ENCODE measurements at regions not wholly inside any gene's neighbourhood (a gene's known extent, or its start where the extent isn't known, plus 50 kb on each side); places are given as distances from the start of the nearest gene placed in this dataset.
"Not testable (repeated sequence)": the region's sequence is repeated elsewhere in the genome, so short reads cannot be mapped to it uniquely, and the experiment has no call there.

DNA sequence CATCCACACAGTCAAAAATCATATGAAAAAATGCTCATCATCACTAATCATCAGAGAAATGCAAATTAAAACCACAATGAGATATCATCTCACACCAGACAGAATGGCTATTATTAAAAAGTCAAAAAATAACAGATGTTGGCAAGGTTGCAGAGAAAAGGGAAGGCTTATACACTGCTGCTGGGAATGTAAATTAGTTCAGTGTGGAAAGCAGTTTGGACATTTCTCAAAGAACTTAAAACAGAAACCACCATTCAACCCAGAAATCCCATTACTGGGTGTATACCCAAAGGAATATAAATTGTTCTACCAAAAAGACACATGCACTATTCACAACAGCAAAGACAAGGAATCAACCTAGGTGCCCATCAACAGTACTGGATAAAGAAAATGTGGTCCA, 307.0 kb upstream of the SOX9 start:
- DNase-seq: not testable (repeated sequence)

GRCh38 chr17:71821511-71821910, 299.3 kb upstream of the SOX9 start:
- DNase-seq: no peak

GRCh38 chr17:71824671-71825070, 296.1 kb upstream of the SOX9 start:
- no peak for DNase-seq

DNA sequence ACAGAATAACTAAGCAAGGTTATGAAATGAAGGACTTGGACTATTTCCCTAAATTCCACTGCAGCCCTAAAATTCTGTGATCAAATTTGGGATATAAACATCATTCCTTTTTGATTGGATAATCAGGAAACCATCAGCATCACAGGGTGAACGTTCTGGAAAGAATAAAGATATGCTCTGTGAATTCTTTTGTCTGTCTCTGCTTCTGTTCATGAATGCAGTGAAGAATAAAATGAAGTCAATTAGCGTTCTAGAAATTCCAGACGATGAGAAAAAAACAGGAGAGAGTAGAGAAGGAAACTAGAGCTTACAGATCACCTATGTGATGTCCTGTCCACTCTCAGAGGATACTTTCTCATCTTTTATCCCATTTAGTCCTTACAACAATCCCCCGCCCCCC, 295.1 kb upstream of the SOX9 start:
- no peak for DNase-seq

DNA sequence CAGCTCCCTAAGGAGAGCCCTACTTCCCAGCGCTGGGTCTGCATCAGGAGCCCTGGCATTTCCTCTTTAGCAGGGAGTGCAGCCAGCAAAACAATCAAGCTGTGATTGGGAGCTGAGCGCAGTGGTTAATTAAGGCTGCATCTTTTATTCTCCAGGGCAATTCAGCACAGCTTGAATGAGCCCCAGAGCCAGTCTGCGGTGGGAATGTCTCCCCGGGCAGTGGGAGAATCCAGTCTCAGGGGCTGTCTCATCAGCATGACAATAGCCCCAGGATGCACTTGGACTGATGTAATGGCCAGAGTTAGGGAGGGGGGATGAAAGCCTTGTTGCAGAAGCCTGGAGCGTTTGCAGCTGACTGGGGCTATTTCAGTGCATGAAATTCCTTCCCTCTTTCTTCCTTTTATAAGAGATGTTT, 292.6 kb upstream of the SOX9 start:
- DNase-seq: peak; percentile 23

DNA sequence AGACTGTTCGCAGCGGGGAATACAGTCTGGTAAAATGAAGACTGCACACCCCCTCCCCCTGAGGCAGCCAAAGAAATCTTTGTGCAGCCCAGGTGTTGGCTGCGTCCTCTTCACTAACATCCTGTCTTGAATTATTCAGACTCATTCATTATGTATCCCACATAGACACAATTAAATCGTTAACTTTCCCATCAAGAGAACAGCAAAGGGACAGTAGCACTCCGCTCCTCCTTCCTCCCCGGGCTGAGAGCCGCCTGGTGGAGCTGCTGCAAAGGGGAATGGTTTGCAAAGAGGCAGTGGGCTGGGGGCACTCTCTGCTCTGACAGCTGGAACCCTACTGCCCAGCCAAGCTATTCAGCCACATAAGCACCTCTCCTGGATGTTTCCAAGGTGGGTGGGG, 290.0 kb upstream of the SOX9 start:
- DNase-seq: no peak

- no peak for DNase-seq
Observed at GRCh38 chr17:71842986-71843385, 277.8 kb upstream of the SOX9 start.

DNA sequence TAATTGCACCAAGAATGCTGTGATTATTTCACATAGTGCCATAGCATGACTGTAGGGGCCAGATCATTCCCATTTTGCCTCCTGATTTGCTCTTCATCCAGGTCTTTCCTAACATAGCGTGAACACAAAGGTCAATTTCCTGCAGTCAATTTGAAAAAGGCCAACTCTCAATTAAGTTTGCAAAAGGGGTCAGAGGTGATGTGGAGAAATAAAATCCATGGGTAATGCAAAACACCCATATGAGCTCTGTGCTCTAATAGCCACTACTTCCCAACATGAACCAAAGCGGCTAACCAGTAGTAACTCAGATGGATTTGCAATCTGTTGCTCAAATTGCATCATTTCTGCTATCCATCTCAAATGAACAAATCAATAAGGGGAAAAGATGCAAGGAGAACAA, 275.5 kb upstream of the SOX9 start:
- no peak for DNase-seq

DNA sequence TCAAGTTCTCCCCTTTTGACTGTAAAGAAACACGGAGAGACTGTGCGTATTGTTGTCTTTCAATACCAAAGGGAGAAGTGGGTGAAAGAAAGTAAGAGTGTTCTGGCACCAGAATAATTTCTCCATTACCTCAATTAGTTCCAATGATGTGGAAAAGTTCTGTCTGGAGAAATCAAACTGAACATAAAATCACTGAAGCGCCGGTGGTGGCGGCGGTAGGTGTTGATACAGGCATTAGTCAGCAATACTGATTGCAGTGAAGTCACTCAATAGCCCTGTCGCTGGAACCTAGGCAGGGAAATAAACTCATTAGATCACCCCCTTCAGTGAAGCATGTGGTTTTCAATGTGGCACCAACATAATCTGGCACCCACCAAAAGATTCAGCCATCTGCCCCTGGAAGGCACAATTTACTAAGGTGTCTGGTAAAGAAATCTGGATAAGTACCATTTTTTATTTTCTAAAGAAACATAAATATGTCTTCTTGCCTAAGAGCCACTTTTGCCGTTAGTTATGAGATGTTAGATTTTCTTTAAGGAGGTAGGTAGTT, 274.2 kb upstream of the SOX9 start:
- DNase-seq: no peak

DNA sequence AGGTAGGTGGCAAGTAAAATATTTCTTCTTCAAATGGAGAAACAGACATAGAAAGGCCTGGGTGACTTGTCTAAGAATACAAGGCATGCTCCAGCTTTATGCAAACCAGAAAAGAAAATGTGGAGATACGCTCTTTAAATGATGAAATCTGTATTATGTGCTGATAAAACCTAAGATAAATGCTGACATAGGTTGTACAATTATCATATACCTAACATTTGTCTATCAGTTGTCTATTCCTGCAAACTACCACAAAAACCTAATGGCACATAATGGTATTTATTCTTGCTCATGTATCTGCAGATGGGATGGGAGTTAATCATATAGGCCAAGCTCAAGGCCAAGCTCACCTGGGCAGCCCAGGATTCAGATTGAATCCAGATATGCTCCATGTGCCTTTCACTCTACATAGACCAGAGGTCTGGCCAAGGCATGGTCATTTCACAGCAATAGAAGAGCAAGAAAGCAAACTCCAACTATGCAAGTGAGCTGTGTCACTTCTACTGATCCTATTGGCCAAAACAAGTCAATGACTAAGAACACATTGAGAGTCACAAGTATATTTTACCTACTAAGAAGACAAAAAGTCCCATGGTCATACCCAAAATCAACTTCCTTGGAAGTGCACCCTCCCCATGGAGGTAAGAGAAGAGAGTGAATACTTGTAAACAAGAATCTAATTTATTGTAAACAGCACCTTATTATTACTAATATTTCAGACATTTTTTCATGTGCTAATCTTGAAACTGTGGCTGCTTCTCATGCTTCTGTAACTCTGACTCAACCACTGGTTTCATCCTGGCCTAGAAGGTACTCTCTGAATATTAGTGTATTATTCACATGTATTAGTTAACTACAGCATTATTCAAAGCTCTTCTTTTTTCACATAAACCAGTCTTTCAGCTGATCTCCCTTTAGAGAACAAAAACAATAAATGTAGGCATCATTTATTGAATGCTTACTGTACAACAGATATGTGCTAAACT, 270.7 kb upstream of the SOX9 start:
- no peak for DNase-seq

- DNase-seq: no peak
Observed at GRCh38 chr17:71850812-71851211, 270.0 kb upstream of the SOX9 start.

DNA sequence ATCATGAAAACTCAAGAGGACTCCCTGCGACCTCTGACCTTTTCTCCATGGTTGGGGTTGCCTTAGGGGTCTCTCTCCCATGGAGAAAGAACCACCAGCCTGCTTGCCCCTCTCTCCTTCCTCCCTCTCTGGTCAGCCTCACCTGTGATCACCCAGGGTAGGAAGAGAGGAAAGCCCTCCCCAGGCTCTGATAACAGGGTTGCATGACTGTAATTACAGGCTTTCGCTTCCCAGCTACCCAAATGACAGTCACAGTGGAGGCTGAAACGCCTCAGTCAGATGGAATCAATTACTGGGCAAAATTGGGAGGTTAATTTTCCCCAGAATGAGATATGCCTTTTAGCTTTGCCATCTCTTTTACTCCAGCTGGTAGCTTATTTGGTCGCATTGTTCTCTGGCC, 265.8 kb upstream of the SOX9 start:
- DNase-seq: no peak

DNA sequence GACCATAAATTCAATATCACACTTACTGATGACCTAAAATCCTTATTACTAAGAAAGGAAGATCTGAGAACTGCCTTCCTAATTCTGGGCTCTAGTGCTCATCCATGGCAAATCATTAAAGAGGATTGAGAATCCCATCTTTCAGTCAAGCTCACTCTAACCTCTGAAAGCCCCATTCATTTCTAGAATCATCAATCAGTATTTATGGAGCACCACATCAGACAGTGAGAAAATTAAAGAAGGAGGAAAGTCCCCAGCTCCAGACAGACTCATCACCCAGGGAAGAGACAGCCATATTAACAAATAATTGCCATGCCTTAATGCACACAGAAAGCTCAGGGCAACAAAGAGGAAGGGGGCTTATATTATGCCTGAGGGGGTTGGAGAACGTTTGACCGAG, 256.1 kb upstream of the SOX9 start:
- no peak for DNase-seq

DNA sequence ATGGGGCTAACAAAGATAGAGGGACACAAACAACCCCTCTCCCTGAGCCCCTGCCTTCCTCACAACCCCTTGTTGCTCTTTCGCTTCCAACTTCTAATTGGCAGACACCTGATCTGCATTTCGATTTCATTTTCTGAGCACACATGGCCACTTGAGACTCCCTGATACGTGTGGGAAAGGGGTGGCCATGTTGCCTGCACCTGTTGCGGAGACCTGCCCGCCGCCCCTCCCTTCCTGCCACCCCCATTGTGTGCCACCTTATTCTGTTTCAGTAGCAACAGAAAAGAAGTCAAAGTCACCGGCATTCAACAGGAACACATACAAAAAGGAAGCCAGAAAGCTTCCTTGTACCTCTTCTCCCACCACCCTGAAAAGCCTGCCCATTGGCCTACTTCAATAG, 254.7 kb upstream of the SOX9 start:
- DNase-seq: no peak

DNA sequence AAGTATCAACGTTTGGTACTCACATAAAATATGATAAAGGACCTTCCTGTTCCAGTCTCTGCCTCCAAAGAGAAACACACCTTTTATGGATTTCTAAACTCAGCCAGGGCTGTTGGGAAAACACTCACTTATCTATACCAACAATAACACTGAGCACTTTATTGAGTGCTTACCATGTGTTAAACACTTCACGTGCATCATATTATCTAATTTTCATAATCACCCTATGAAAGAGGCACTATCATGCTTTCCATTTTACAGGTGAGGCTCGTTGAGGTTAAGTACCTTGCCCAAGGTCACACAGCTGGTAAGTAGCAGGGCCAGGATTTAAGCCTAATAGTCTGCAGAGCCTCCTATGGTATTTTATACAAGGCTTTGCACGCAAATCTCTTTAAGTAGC, 251.5 kb upstream of the SOX9 start:
- no peak for DNase-seq

DNA sequence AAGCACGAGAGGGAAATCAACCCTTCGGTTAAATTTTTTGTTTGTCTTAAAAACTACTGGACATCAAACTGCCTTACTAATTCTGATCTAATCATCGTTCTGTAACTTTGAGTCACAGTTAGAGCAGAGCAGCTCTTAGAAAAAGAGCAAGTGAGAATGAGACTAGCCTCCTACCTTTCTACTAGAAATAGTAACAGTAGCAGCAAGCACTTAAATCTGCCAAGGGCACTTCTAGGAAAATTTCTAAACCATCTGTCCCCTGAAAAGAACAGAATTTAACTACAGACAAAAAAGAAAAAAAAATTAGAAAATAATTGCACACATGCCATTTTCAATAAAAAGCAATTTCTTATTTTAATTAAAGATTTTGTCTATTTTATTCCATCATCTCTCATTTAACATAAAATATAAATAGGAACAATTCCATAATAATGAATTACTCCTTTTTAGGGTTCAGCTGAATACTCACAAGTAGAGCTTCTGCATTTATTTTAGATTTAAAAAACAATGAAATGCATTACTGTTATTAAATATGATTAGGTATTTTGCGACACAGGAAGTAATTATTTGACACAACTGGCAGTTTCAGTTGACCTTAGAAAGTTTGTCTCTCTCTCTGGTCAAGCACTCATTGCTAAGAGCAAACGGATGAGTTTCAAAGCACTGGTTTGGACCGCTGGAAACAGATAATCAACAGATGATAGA, 250.8 kb upstream of the SOX9 start:
- DNase-seq: no peak

DNA sequence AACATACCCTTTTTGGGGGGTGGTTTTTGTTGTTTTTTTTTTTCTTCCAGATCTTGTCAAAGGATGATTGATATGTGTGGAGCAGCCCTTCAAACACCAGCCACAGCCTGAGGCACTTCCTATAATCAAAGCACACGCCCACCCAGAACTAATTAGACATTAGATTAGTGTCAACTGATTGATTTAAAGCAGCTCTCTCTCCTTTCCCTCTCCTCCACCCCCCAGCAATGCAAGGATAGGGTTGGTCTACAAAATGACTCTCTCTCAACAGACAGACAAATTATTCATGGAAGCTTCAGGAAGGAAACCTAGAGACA, 250.3 kb upstream of the SOX9 start:
- no peak for DNase-seq

DNA sequence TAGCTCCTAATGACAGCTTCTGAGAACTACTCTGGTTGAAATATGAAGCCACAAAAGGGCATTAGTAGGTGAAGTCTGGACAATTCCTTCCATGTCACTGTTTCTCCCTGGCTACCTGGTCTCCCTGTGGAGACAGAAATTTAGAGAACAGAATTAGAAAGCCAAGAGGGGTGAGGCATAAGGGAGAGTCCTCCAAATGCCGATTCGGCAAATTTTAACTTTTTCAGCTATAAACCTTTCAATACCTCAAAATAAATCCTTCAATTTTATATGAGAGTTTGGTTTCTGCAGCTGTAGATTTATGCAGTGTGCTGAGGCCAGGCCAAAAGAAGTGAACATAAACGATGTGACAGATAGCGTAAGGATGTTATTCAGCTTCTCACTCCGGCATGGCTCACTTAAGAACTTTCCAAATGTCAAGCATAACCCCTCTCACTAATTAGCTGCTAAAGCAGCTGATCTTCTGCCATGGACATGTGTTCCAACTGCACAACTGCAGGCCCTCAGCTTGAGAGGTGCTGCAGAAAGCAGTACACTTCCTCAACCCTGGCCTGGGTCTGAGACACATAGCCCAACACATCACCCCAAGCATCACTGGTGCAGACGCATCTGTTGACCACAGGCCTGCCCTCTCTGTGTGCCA, 247.9 kb upstream of the SOX9 start:
- no peak for DNase-seq

DNA sequence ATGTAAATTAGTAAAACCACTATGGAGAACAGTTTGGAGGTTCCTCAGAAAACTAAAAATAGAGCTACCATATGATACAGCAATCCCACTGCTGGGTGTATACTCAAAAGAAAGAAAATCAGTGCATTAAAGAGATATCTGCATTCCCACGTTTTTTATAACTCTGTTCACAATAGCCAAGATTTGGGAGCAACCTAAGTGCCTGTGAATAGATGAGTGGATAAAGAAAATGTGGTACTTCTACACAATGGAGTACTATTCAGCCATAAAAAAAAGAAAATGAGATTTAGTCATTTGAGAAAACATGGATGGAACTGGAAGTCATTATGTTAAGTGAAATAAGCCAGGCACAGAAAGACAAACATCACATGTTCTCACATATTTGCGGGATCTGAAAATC, 246.0 kb upstream of the SOX9 start:
- not testable (repeated sequence) for DNase-seq

DNA sequence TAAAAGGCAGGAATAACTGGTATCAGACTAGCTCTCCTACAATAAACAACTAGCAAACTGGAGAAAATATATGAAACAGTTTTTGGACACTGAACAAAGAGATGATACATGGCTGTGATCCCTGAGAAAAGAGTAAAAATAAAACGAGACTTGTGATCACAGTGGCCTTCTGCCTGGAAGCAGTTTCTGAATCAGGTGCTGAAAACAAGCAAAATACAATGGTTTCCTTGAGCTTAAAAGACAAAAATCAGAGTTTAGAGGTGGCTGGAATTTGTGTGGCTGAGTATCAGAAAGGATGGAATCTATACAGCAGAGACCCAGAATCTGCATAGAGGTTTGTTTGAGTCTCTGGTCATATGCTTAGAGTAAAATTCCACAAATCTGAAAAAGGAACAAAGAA, 242.5 kb upstream of the SOX9 start:
- DNase-seq: no peak

GRCh38 chr17:71878998-71879397, 241.8 kb upstream of the SOX9 start:
- DNase-seq: no peak

DNA sequence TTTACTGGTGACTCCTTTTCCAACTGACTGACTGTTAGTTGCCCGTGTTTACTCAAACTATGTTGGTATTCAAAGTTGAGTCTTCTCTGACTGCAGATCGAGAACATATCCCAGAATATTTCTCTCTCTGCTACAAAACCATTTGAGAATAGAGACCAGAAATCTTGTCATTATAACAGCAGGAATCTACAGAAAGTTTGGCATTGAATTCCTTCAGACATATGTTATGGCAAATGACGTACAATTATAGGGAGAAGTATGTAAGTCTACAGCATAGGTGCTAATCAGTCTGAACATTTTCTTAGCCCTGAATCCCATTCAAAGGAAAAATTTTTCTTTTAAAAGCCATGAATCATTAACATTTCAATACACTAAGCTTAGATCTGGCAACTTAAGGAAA, 239.8 kb upstream of the SOX9 start:
- no peak for DNase-seq

DNA sequence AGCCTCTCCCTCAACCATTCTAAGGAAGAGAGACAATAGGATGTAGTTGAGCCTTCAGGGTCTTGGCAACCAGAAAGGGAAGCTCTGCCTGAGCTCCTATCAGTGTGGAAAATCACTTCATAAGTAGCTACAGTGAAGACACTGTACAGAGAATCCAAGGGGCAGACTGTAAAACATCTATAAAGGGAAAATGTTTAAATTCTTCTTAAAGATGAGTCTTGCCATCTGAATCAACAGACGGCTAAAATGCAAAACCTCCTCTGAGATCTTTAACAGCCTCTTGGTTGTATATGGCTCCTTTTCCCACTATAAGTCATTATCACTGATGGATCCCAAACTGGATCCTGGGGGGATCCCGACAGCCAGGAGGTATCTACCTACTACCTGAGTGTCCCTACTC, 239.2 kb upstream of the SOX9 start:
- no peak for DNase-seq

Data from fibroblast of skin of back (primary cell).